ENCODE measurements at regions not wholly inside any gene's neighbourhood (a gene's known extent, or its start where the extent isn't known, plus 50 kb on each side); places are given as distances from the start of the nearest gene placed in this dataset.

GRCh38 chr14:81679226-81679625, 145.6 kb upstream of the SEL1L start:
- TF ChIP-seq CTCF (IDR thresholded peaks at IDR 0.05) (no peak), POLR2A (IDR thresholded peaks at IDR 0.05) (no peak), EP300 (IDR thresholded peaks at IDR 0.05) (no peak)

Measured in ovary (tissue), 3 donors.